GM12892 (cell line): ENCODE measurements at regions not wholly inside any gene's neighbourhood (a gene's known extent, or its start where the extent isn't known, plus 50 kb on each side); places are given as distances from the start of the nearest gene placed in this dataset.

Experiments used
- POLR2A ChIP-seq: IDR thresholded peaks from 2 replicates; pipeline ENCODE4 v1.6.1; 2011; ENCODE audit warnings: low read depth, low read length, control low read depth
- POLR2AphosphoS5 ChIP-seq: IDR thresholded peaks from 2 replicates; pipeline ENCODE4 v1.6.1; 2011; ENCODE audit warnings: low read depth, low read length, control low read depth

GRCh38 chr18:38473535-38473934, 907.9 kb upstream of the CELF4 start:
- TF ChIP-seq POLR2A (no peak), POLR2AphosphoS5 (no peak)
